Skeletal muscle tissue (tissue), 3 donors: ENCODE measurements at regions not wholly inside any gene's neighbourhood (a gene's known extent, or its start where the extent isn't known, plus 50 kb on each side); places are given as distances from the start of the nearest gene placed in this dataset.

Source experiments
- H3K27ac ChIP-seq: one replicate; pipeline ENCODE4 v1.7.0; 2013; ENCODE audit warnings: mild to moderate bottlenecking, low read depth, low read length, inconsistent platforms
- H3K27me3 ChIP-seq, 3 donors: one replicate each; pipeline ENCODE4 v1.7.0; 2013; ENCODE audit warnings: low read length in 3 of 3; ENCODE audit not compliant: control insufficient read depth in 3 of 3, insufficient read depth in 3 of 3
- H3K36me3 ChIP-seq, 3 donors: one replicate each; pipeline ENCODE4 v1.7.0; 2013; ENCODE audit warnings: low read length in 3 of 3; ENCODE audit not compliant: control insufficient read depth in 3 of 3, insufficient read depth in 3 of 3
- H3K4me1 ChIP-seq, 3 donors: one replicate each; pipeline ENCODE4 v1.7.0; 2013; ENCODE audit warnings: low read length in 3 of 3, mild to moderate bottlenecking in 3 of 3; ENCODE audit not compliant: control insufficient read depth in 3 of 3, insufficient read depth in 3 of 3
- H3K4me3 ChIP-seq, 3 donors: one replicate each; pipeline ENCODE4 v1.7.0; 2013; ENCODE audit warnings: low read length in 3 of 3
- H3K9ac ChIP-seq, 3 donors: one replicate each; pipeline ENCODE4 v1.7.0; 2013; ENCODE audit warnings: low read length in 3 of 3, mild to moderate bottlenecking in 3 of 3, moderate library complexity in 2 of 3, low read depth in 1 of 3
- H3K9me3 ChIP-seq, 3 donors: one replicate each; pipeline ENCODE4 v1.7.0; 2013; ENCODE audit warnings: low read length in 3 of 3; ENCODE audit not compliant: control insufficient read depth in 3 of 3
- donor health status: Osteomylitis.

GRCh38 chr6:159470397-159470796 lies 222.6 kb downstream of the SOD2 start:
- Histone ChIP-seq H3K4me3 (no peak overlapping the region), H3K9me3 (no peaks in the 10 kb centered on the region), H3K27ac (no peak overlapping the region), H3K27me3 (no peaks in the 10 kb centered on the region), H3K9ac (no peak overlapping the region), H3K36me3 (no peaks in the 10 kb centered on the region), H3K4me1 (no peaks in the 10 kb centered on the region)

- no peak overlapping the region for H3K9ac ChIP-seq
- no peaks in the 10 kb centered on the region for H3K9me3 ChIP-seq
- no peaks in the 10 kb centered on the region for H3K4me1 ChIP-seq
- H3K27me3 ChIP-seq = no peaks in the 10 kb centered on the region
- H3K4me3 ChIP-seq = no peak overlapping the region
- no peaks in the 10 kb centered on the region for H3K36me3 ChIP-seq
- H3K27ac ChIP-seq = no peak overlapping the region
Observed at GRCh38 chr6:159469443-159469842, 223.6 kb downstream of the SOD2 start.

GRCh38 chr6:159468994-159469393 lies 224.0 kb downstream of the SOD2 start:
- Histone ChIP-seq H3K9ac (no peak overlapping the region), H3K36me3 (no peaks in the 10 kb centered on the region), H3K27me3 (no peaks in the 10 kb centered on the region), H3K27ac (no peak overlapping the region), H3K9me3 (no peaks in the 10 kb centered on the region), H3K4me3 (no peak overlapping the region), H3K4me1 (no peaks in the 10 kb centered on the region)

- H3K4me1 ChIP-seq = no peaks in the 10 kb centered on the region
- H3K4me3 ChIP-seq = no peak overlapping the region
- H3K36me3 ChIP-seq = no peaks in the 10 kb centered on the region
- H3K27me3 ChIP-seq = no peaks in the 10 kb centered on the region
- H3K9ac ChIP-seq = no peak overlapping the region
- no peaks in the 10 kb centered on the region for H3K9me3 ChIP-seq
- H3K27ac ChIP-seq = no peak overlapping the region
Observed at GRCh38 chr6:159467473-159468041, 225.5 kb downstream of the SOD2 start.

DNA sequence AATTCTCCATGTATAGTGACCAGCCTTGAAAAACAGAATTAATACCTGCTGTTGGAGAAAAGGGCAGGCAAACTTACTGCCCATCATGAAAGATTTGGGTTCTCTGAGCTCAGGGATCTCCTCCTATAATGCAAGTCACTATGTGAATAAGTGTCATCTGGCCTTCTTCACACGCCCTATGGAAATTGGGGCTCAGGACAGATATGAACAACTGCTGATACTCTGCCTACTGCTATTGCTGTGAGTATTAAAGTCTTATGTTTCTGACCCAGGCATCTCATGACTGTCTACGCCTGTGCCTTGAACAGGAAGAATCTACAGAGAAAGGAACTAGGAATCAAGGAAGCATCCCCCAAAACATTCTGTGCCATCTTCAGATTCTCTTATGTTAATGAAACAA lies 226.1 kb downstream of the SOD2 start:
- H3K9ac ChIP-seq = no peak overlapping the region
- H3K9me3 ChIP-seq = no peaks in the 10 kb centered on the region
- H3K4me1 ChIP-seq = no peaks in the 10 kb centered on the region
- H3K4me3 ChIP-seq = no peak overlapping the region
- no peaks in the 10 kb centered on the region for H3K27me3 ChIP-seq
- no peak overlapping the region for H3K27ac ChIP-seq
- no peaks in the 10 kb centered on the region for H3K36me3 ChIP-seq

DNA sequence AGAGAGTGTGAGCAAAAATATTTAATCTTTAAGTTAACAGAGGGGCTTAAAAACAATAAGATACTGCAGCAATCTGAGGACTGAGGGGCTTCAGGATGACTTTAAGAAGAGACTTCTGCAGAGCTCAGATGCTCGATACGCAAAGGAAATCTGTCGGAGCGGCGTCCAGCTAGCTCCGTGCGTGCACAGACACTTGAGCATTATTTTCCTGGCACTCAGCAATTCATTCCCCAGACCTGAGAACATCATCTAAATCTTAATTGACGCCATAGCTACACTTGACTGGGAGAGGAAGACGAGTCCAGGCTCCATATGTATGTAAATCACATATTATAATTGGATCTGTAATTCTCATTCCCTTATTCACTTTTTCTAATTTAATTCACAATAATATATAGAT lies 228.2 kb downstream of the SOD2 start:
- no peak overlapping the region for H3K9ac ChIP-seq
- no peaks in the 10 kb centered on the region for H3K9me3 ChIP-seq
- H3K36me3 ChIP-seq = no peaks in the 10 kb centered on the region
- no peak overlapping the region for H3K4me3 ChIP-seq
- no peaks in the 10 kb centered on the region for H3K4me1 ChIP-seq
- no peak overlapping the region for H3K27ac ChIP-seq
- no peaks in the 10 kb centered on the region for H3K27me3 ChIP-seq

DNA sequence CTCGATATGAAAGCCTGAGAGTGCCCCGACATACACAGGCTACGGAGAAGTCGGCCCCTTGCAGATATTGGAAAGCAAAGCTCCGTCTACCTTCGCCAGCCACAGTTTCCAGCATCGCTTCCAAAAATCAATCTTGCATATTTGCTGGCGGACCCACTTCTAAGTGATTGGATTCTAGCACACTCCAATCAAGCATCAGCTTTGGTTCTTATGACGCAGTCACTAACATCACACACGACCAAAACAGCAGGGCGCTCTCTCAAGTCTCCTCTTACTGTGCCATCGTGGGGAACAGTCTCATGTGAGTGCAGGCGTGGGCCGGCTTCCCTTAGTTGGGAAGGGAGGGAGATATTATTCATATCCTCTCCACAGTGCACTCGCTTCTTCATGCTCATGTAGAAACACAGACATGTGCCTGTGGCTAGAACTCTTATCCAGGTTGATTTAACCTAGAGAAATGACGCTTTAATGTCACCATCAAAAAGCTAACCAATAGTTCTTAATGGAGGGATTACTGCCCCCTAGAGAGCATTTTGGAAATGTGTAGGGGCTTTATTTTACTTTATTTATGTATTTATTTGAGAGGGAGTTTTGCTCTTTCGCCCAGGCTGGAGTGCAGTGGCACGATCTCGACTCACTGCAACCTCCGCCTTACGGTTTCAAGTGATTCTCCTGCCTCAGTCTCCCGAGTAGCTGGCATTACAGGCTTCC lies 229.8 kb downstream of the SOD2 start:
- H3K9me3 ChIP-seq = no peaks in the 10 kb centered on the region
- H3K9ac ChIP-seq = no peak overlapping the region
- H3K27ac ChIP-seq = no peak overlapping the region
- H3K27me3 ChIP-seq = no peaks in the 10 kb centered on the region
- no peaks in the 10 kb centered on the region for H3K36me3 ChIP-seq
- H3K4me1 ChIP-seq = no peaks in the 10 kb centered on the region
- no peak overlapping the region for H3K4me3 ChIP-seq

DNA sequence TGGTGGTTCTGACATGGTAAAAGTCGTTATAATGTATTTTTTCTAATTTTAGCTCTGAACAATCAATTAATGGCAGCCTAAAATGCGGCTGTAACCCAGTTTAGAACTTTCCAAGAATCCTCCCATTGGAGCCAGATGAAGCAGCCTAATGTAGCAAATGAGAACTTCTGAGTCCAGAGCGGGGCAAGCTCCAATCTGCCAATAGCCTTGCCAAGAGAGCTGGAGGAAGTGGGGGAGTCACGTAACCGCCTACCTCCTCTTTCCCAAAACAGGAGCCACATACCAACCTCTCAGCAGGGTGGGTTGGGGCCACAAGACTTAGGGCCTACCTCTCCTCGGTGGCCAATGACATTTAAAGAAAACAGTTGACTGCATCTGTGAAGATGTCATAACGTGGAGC lies 230.6 kb downstream of the SOD2 start:
- H3K27me3 ChIP-seq = no peaks in the 10 kb centered on the region
- no peak overlapping the region for H3K4me3 ChIP-seq
- no peaks in the 10 kb centered on the region for H3K4me1 ChIP-seq
- no peaks in the 10 kb centered on the region for H3K9me3 ChIP-seq
- H3K9ac ChIP-seq = no peak overlapping the region
- no peak overlapping the region for H3K27ac ChIP-seq
- no peaks in the 10 kb centered on the region for H3K36me3 ChIP-seq

- Histone ChIP-seq H3K9ac (no peak overlapping the region), H3K4me1 (no peaks in the 10 kb centered on the region), H3K9me3 (no peaks in the 10 kb centered on the region), H3K27ac (no peak overlapping the region), H3K4me3 (no peak overlapping the region), H3K36me3 (no peaks in the 10 kb centered on the region), H3K27me3 (no peaks in the 10 kb centered on the region)
Observed at GRCh38 chr6:159461998-159462397, 231.0 kb downstream of the SOD2 start.

GRCh38 chr6:159461266-159461665 lies 231.8 kb downstream of the SOD2 start:
- no peaks in the 10 kb centered on the region for H3K36me3 ChIP-seq
- no peaks in the 10 kb centered on the region for H3K4me1 ChIP-seq
- no peak overlapping the region for H3K9ac ChIP-seq
- H3K27me3 ChIP-seq = no peaks in the 10 kb centered on the region
- H3K9me3 ChIP-seq = no peaks in the 10 kb centered on the region
- H3K4me3 ChIP-seq = no peak overlapping the region
- no peak overlapping the region for H3K27ac ChIP-seq
